ENCODE measurements at regions not wholly inside any gene's neighbourhood (a gene's known extent, or its start where the extent isn't known, plus 50 kb on each side); places are given as distances from the start of the nearest gene placed in this dataset.

GRCh38 chr6:126140015-126140414 is 153.7 kb downstream of the TRMT11 start:
- no peak for TF ChIP-seq CTCF (conservative IDR thresholded peaks at IDR 0.05; ENCODE audit: low read depth, low read length)
- no peak for TF ChIP-seq EZH2 (IDR thresholded peaks at IDR 0.05; ENCODE audit: low read length, unreplicated experiment)
- no peak for TF ChIP-seq EZH2phosphoT487 (IDR thresholded peaks at IDR 0.05; ENCODE audit: borderline replicate concordance, low read length)
